M059J (cell line): ENCODE measurements at regions not wholly inside any gene's neighbourhood (a gene's known extent, or its start where the extent isn't known, plus 50 kb on each side); places are given as distances from the start of the nearest gene placed in this dataset.
A peak's percentile ranks its signal among the peaks of the same experiment; 100 is the strongest.

Experiments used
- DNase-seq: peaks from one replicate; pipeline ENCODE4 v3.0.0-alpha.2; 2012; ENCODE audit warnings: low read depth

DNA sequence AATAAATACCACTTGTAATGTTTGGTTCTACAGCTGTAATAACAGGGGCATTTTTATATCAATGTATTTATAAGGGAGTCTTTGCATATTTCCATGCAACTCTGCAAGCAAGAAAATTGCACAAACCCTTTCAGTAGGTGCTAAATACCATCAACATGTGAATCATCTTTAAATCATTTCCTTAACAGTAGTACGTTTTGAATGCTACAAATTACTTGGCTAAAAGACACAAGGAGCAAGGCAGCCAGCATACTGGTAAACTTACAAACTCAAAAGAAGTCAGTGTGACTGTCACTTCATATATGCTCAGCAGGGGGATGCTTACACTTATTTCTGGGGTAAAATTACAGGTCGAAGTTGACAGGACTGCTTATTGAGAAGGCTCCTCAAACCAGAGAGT lies 402.4 kb downstream of the EFNB2 start:
- peak; percentile 51 for DNase-seq

DNA sequence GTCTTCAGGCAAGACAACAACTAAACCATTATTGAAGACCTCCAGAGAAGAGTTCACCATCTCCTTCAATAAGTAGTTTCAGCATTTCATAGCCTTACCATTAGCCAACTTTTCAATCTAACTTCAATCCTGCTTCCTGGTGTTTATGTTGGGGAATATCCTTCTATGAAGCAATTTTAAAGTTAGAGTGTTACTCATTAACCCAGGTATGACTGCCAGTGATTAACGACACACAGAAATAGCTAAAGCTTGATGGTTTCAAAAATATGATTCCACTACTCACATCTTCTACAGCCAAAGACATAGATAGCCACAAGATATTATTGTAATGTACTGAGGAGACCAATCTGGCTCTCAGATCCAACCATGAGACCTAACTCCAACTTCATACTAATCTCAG lies 403.2 kb downstream of the EFNB2 start:
- no peak for DNase-seq

DNA sequence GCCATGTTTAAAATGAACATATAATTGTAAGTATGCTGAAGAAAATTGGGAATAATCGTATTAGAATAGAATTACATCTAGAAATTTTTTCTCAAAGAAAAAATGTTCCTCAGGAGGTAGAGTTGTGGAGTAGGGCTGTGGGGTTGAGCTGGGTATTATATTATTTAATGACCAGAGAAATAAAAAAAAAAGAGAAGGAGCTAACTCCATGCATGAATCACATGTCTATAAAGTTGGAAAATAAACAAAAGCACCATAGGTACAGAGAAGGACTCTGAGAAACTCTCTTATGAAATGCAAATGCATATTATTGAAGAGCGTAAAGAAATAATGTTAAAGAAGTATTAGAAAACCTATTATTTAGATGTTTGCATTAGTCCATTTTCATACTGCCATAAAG lies 405.5 kb downstream of the EFNB2 start:
- no peak for DNase-seq

DNA sequence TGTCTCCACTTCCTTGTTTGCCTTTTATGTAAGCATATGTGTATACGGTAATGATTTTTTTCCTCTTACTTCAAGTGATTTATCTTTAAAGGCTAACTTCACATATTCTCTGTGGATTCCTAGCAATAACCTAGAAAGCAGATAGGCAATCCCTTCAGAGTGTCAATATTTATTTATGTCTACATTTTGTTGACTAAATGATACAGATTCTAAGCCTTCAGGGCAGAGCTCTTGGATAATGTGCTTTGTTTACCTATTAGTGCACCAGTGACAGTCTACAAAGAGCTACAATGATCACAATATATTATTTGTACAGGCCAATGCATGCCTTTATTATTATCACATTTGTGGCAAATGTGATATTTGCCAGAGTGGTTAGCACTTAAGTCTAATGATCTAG lies 406.2 kb downstream of the EFNB2 start:
- no peak for DNase-seq

DNA sequence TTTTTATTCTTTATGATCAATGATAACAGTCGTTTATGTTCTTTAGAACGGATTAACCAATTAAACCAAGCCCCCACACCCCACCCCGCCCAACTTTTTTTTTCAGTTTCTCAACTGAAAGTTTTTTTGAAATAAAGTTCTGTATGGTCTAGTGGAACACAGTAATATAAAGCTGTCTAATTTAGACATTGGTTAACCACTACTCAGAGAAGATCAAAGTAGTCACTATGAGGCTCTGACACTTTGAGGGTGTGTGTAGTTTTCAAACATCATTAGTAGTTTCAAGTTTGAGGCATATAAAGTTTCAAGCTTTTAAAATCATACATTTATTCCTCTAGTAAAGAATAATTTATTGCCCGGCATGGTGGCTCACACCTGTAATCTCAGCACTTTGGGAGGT lies 413.2 kb downstream of the EFNB2 start:
- no peak for DNase-seq

DNA sequence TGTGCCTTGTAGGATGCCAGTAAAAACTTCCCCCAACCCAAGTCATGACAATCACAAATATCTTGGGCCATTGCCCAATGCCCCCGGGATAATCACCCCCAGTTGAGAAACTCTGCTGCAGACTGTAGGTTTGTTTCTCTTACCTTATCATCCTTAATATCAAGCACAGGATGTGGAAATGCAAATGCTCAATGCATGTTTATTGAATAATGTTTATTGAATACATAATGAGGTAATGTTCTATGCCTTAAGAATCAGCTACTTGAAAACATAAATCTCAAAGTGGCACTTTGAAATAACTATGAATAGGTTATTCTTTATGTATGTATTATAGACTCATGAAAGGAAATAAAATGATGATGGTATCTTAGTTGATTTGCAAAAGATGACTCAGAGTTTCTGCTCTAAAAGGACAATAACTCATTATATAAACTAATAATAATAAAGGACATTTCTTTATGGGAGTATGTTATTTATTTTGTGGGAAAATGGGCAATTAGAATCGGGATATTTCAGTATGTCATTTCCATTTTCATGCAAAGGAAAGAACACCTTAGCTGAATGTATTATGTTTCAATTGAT lies 414.2 kb downstream of the EFNB2 start:
- peak; percentile 37 for DNase-seq

DNA sequence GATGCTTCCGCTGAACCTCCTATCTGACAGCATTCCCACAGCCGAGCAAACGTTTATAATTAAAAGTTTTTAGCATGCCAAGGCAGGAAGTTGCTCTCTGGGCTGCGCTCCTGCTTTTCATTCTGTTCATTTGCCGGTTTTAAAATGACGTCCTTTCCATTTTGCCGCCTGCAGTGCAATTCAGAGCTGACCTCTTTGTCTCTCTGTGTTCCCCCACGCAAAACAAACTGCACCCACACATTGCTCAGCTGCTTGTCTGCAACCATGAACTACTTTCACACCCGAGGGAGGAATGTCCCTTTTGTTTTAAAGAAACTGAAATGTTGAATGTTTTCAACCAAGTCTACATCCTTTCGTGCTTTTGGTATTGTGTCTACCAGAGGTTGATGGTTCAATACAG lies 416.5 kb downstream of the EFNB2 start:
- DNase-seq = no peak

DNA sequence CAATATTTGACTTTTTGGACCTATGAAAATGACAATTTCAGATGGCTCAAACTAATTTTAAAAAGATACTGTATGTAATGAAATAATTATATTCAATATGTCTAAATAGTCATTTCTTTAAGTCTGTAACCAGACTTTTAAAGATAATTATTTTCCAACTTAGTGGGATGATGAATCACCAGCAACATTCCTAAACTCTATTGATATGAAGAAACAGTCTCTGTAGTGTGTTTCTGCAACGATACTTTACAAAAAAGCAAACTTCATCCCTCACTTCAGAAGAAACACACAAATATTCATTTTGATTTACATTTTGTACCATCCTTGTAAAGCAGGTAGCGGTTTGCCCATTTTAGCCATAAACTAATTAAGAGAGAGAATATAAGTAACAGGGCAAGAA lies 417.4 kb downstream of the EFNB2 start:
- DNase-seq = no peak

DNA sequence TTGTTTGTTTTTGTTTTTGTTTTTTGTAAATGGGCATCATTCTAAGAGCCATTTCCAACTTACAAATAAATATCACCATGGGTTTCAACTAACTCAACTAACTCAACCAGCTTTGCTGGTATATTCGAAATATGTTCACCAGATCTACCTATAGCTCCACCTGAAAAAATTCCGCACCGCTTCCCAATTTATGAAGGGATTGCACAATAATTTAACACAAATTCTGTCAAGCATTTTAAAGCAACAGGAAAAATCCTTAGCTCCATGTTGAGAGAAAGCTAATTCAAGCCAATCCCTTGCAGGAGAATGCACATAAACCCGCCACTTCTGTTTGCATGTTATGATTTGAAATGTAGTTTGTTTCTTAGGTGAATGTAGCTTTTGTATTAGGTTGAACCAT lies 417.8 kb downstream of the EFNB2 start:
- no peak for DNase-seq

DNA sequence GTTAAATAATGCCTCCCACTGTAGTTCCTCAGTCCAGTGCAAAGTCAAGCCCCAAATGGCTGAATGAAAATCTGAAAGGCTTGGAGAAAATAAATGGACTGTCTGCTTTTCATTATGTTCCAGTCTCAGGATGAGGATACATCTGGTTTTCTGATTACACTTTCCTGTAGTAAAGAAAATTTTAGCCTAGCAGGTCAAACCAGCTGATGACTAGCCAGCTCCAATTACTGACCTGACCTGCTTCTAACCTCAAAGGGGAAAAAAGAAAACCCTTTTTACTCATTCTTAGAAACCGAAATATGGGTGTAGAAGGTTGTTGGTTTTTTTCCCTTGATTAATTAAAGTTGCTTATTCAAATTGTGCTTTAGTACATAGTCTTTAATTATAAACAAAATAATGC lies 418.4 kb downstream of the EFNB2 start:
- DNase-seq = peak; percentile 55

DNA sequence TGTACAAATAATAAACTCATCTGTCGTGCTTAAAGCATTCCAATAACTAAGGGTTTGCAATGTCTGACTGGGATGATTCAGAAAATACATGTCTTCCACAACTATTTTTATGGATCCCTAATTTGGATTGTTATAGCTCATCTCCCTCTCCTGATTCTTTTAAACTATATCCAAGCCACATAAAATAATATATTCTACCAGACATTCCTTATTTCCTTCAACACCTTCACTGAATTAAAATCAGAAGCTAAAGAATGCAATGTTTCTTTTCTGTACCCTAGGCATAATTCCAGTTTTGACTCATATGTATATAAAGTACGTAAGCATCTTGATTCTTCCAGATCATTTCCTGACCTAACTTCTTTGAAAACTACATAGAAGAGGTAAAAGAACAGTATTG lies 420.4 kb downstream of the EFNB2 start:
- DNase-seq = no peak

DNA sequence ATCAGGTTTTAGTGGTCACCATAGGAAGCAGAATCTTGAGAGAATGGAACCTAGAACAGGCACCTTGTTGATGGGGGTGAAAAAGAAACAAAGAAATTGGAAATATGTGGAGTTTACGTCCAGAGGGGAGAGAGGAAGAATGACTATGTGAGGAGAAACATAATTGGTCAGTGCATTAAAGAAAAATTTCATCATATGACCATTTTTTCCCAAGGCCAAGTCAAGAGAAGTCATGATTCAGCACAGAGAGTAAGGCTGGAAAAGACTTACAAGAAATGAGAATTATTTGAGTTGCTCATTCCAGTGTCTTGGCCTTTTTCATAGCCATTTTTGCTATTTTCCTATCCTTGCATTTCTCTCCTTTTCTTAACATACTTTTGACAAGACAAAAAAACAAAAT lies 421.7 kb downstream of the EFNB2 start:
- no peak for DNase-seq

DNA sequence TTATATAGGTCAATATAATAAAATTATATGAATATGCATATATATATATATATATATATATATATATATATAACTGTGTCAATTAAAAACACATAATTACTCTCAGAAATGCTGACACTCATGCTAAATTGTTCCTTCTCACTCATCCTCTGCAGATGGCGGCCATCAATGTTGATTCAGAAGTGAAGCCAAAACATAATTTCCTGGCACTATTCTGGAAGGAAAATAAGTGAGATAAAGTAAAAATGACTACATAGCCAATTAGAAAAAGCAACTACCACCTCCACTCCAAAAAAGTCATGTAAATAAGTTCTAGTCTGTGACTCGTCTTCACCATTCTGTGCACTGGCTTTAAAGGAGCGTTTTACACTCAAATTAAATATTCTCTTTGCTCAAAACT lies 423.3 kb downstream of the EFNB2 start:
- no peak for DNase-seq

DNA sequence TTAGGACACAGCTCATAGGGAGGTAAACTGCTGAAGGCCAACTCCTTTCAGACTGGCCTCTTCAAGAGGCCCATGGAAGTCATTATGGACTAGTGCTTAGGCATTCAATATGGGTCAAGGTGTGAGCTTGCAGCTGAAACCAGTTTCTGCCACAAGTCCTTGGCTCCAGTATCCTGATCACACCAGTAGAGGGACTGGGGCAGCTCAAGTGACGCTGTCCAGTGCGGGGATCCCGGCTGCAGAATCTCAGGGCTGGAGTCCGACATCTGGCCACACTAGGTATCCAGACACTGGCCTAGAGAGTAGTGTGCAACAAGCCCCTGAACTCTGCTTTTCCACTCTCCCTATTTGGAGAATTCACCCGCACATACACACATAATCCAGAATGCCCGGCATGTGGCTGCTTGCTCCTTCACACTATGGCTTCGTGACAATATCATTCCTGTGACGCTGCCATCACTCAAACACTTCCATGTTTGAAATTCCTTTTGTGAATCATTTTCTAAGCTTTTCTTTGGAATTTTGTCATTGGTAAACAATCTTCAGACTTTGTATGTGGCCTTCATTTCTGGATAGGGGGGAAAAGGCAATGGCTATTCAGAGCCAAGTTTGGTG lies 425.1 kb downstream of the EFNB2 start:
- DNase-seq = peak; percentile 63

DNA sequence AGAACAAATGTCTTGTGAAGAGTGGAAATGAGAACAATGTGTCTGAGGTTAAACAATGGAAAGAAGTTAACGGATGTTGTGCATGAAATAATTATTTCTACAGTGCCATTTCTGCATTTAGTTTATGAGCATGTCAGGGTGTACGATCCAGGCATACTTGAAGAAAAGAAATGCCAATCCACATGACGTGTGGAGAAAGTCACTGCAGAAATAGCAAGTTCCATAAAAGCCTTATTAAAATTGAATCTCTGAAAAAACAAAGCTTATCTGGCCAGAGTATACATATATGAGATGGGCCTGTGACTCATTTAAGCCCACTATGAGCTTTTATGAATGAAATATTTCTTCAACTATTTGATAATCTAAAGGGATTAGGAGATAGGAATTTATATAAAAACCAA lies 426.1 kb downstream of the EFNB2 start:
- peak; percentile 43 for DNase-seq

DNA sequence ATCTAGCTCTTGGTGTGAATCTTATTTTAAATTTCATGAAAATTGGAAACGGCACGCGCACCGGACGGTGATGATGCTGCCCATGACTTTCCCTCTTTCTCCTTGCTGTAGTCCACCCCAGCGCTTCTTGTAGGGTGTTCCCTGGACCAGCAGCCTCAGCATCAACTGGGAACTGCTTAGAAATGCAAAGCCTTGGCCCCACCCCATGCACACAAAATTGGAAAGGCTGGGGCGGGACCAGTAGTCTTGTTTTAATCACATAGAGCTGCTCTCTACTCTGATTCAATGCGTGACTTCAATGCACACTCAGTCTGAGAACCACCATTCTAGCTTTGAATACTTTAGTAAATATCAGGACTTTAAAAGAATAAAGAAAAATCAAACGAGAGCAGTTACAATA lies 427.1 kb downstream of the EFNB2 start:
- DNase-seq = no peak

DNA sequence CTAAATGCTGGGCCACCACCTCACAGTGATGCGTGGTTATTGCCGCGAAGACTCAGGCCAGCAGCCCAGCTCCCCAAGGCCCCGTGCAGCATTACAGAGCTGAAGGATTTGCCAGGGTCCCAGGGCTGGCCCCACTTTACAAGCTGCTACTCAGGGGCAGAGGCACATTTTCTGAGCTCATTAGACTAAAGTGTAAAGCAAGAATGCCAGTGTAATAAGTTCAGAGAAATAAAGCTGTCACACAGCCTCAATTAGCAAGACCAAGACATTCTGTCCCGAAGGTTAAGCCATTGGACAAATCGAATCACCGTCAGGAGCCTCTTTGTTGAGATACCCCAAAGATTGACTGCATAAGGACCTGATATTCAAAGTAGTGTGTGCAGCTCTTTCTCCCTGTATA lies 428.4 kb downstream of the EFNB2 start:
- DNase-seq = no peak

DNA sequence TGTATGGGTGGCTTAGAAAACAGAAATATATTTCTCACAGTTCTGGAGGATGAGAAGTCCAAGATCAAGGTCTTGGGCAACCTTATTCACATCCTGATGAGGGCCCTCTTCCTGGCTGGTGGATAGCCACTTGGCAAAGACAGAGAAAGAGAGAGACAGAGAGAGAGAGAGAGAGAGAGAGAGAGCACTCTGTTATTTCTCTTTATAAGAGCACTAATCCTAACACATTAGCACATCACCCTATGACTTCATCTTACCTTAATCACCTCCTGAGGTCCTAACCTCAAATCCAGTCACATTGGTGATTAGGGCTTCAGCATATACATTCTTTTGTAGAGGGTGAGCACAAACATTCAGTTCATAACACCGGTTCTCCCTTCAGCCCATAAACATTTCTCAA lies 430.3 kb downstream of the EFNB2 start:
- DNase-seq = peak; percentile 46

DNA sequence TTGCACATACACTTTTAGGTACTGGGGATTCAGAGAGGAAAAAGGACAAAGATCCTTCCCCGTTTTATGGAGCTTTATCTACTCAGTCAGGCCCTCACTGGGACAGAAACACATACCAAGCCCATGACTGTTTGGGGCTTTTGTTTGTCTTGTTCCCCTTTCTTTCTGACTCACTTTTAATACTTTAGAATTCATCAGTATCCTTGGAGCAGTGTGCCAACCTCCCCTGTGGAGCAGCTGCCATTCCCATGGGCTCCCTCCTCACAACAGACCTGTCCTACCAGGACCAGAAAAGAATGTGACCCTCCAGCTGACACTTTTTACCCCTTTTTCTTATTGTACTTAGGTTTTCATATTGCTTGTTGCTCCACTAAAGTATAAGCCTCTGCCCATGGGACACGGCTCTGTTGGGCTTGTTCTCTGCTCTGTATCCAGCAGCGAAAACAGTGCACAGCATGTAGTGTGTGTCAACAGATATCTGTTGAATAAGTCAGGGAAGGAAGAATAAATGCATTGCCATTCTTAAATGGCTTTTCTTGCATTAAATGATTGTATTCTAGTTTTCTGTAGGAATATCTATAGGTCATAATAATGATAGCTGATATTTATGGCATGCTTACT lies 431.1 kb downstream of the EFNB2 start:
- DNase-seq = peak; percentile 95

DNA sequence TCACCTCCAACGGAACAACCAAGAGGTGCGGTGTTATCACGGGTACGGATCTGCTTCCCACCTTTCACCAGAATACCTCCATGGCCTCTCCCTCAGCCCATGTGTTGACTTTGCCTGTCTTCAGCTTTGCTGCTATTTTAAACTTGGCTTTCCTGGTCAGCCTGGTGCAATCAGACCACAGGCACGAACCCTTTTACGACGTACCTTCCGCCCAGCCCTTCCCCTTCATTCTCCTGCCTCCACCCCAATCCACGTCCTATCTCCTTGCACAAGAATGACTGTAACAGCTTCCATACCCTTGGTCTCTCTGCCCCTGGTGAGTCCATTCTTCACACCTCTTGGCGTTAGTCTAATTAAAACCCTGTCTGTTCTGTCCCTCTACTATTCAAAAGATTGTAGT lies 431.7 kb downstream of the EFNB2 start:
- DNase-seq = peak; percentile 83

DNA sequence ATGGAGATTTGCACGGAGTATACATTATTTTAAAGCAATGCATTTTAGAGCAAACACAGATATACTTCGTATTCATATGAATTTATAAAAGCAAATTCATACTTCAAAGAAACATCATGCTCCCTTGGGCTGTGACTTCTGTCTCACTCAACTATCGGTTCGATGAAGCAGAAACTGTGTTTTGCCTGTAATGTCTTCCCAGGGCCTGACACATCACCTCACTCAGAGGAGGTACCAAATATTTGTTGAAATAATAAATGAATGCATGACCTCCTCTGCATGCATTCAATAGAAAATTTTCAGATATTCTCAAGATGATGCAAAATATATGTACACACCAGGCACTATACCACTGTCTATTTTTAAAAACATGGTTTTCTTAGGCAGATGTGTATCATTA lies 432.7 kb downstream of the EFNB2 start:
- no peak for DNase-seq

DNA sequence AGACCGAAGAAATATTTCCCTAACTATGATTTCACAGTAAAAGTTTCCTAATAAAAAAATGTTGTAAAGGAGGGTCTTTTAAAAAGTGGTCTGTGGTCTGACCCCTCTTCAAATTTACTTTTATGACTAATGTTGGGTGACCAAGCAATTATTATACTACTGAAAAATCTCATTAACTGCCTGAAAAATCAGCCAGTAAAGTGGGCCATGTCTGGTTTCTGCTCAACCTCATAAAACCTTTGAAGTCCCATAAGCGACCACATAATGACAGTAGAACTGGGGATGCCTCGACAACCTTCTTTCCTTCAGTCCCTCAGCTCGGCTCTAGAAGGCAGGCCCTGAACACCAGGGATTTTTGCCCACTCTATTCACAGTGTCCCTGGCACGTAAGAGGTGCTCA lies 434.3 kb downstream of the EFNB2 start:
- DNase-seq = peak; percentile 49

DNA sequence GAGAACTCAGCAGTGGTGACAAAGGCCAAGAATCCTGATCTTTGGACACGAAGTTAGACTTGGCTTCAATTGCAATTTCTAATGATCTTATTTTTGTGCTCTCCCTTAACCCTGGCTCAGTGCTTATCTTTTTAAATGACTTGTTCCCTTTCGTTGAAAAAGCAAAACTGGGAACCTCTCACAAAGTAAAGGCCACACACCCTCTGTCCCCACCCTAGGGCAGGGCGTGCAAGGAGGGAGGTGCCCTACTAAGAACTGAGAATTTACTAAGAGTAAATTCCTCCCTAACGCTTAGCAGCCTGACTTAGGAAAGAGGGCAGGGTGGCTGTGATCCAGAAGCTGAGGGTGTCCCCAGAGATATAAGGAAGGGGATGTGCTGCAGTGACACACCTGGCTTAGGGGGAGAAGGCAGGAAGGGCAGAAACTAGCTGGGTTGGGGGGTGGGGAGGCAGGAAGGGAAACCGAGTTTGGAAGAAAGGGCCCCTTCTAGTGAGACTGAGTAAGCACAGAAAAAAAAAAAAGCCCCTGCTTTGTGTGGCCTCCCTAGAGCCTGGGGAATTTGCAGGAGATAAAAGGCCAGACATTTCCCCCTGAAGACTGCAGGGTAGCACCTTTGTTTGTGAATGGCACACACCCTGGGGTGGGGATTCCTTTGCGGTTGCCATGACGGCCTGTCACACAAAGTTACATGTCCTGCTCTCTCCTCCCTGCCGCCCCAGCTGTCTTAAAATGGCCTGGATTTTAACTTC lies 435.1 kb downstream of the EFNB2 start:
- DNase-seq = peak; percentile 56
